HEK293T (cell line): ENCODE measurements at regions not wholly inside any gene's neighbourhood (a gene's known extent, or its start where the extent isn't known, plus 50 kb on each side); places are given as distances from the start of the nearest gene placed in this dataset.

Experiments used
- BHLHE40 ChIP-seq: fragments of 450-650 bp; IDR thresholded peaks from 2 replicates; pipeline ENCODE4 v1.6.1; 2016; ENCODE audit warnings: mild to moderate bottlenecking, moderate library complexity, borderline replicate concordance
- ELF4 ChIP-seq: fragments of 450-650 bp; IDR thresholded peaks from 2 replicates; pipeline ENCODE4 v1.6.1; 2017; ENCODE audit warnings: antibody characterized with exemption
- FOXK2 ChIP-seq: fragments of 450-650 bp; IDR thresholded peaks from 2 replicates; pipeline ENCODE4 v1.6.1; 2016; ENCODE audit warnings: mild to moderate bottlenecking
- HDGF ChIP-seq: fragments of 450-650 bp; IDR thresholded peaks from 2 replicates; pipeline ENCODE4 v1.6.1; 2017; ENCODE audit warnings: antibody characterized with exemption, borderline replicate concordance
- LEF1 ChIP-seq: fragments of 450-650 bp; IDR thresholded peaks from 2 replicates; pipeline ENCODE4 v1.6.1; 2017; ENCODE audit warnings: mild to moderate bottlenecking, borderline replicate concordance
- NFRKB ChIP-seq: fragments of 450-650 bp; IDR thresholded peaks from 2 replicates; pipeline ENCODE4 v1.6.1; 2016; ENCODE audit warnings: mild to moderate bottlenecking, moderate library complexity
- SP1 ChIP-seq: fragments of 450-650 bp; IDR thresholded peaks from 2 replicates; pipeline ENCODE4 v1.6.1; 2017
- SUZ12 ChIP-seq: fragments of 450-650 bp; IDR thresholded peaks from 2 replicates; pipeline ENCODE4 v1.6.1; 2016; ENCODE audit warnings: mild to moderate bottlenecking

DNA sequence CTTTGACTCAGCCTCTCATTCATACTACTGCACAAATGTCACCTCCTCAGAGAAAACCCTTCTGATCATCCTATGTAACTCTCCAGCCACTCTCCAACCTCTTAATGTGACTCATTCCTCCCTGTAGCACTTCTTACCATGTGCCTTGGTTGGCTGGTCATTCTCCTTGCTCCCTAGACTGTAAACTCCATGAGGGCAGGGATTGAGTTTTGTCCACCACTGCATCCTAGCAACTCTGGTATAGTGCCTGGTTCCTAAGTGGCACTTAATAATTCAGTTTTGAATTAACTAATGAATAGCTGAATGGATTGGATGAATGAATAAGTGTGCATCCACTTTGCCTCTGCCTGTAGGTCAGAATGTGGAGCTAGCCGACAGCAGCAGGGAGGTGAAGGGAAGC is 202.5 kb upstream of the HES1 start:
- no peak for TF ChIP-seq BHLHE40
- no peak for TF ChIP-seq SP1
- no peak for TF ChIP-seq NFRKB
- no peak for TF ChIP-seq ELF4
- TF ChIP-seq HDGF, result no peak
- no peak for TF ChIP-seq FOXK2
- TF ChIP-seq SUZ12, result no peak
- no peak for TF ChIP-seq LEF1
